22Rv1 (cell line): ENCODE measurements at regions not wholly inside any gene's neighbourhood (a gene's known extent, or its start where the extent isn't known, plus 50 kb on each side); places are given as distances from the start of the nearest gene placed in this dataset.

ENCODE experiments used
- CTCF ChIP-seq: fragments of 450-650 bp; IDR thresholded peaks from 2 replicates; pipeline ENCODE4 v1.5.1; 2017; ENCODE audit warnings: mild to moderate bottlenecking
- ZFX ChIP-seq: fragments of 450-650 bp; IDR thresholded peaks from 2 replicates; pipeline ENCODE4 v1.6.1; 2017; ENCODE audit warnings: antibody characterized with exemption, borderline replicate concordance

GRCh38 chr3:87173071-87173470 lies 54.0 kb upstream of the CHMP2B start:
- TF ChIP-seq CTCF = no peak
- no peak for TF ChIP-seq ZFX
